NK-92 (cell line): ENCODE measurements at regions not wholly inside any gene's neighbourhood (a gene's known extent, or its start where the extent isn't known, plus 50 kb on each side); places are given as distances from the start of the nearest gene placed in this dataset.

Experiments used
- DNase-seq: peaks from one replicate; lab custom pipeline; 2025; ENCODE audit not compliant: unreplicated experiment; lab: John Stamatoyannopoulos, UW

DNA sequence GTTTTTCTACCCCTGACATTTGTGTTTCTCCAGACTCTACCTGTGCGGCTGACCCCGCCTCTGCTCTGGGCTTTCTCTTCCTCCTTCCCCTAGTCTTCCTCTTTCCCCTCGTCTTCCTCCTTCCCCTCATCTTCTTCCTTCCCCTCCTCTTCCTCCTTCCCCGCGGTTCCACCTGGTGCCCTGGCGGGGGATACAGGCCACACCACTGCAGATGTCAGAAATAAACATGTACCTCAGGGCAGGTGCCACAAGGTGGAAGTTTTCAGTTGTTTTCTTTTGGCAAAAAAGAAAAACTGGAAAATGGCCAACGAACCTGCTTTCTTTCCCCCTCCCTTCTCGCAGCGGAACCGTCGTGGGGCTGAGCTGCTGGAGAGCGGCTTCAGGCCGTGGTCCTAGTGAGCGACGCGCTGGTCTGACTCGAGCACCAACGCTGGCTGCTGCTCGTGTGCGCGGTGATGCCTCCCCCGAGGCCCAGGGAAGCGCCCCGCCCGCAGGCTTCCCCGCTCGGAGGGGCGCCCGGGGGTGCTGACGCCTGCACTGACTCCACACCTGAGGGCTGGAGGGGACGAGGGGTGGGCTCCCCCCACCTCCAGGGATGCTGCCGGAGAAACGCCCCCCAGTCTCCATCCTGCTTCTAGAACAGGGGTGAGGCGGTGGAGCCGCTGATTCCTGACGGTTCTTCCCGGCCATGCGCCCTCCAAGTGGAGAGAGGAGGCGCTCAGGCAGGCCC lies 83.7 kb upstream of the ZNF516 start:
- DNase-seq = no peak

DNA sequence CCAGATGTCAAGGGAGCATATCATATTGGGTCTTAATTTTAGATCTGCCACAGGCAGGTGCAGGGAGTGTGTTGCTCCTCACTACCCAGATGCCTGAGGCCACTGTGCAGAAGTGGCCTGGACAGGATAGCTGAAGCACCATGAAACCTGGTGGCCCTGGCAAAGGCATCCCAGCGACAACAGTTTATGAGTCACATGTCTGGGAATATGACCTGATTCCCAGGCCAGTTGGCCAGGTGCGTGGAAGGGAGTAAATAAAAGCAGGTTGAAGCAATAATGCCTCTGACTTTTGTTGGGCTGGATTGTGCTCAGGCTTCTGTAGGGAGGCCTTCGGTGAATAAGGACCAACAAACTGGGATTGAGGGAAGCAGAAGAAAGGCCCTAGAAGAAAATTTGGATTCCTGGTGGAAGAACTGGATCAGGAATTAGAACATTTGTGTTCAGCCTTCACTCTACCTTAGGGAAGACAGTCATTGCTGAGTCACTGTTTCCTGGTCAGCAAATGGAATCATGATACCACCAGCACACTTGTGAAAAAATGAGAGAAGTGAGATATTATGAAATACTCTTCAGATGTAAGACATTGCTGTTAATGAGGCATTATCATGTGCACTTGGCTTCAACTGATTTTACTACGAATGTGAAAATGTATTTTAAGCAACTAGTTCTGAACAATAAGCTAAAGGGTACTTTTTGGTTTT lies 78.4 kb upstream of the ZNF516 start:
- no peak for DNase-seq

DNA sequence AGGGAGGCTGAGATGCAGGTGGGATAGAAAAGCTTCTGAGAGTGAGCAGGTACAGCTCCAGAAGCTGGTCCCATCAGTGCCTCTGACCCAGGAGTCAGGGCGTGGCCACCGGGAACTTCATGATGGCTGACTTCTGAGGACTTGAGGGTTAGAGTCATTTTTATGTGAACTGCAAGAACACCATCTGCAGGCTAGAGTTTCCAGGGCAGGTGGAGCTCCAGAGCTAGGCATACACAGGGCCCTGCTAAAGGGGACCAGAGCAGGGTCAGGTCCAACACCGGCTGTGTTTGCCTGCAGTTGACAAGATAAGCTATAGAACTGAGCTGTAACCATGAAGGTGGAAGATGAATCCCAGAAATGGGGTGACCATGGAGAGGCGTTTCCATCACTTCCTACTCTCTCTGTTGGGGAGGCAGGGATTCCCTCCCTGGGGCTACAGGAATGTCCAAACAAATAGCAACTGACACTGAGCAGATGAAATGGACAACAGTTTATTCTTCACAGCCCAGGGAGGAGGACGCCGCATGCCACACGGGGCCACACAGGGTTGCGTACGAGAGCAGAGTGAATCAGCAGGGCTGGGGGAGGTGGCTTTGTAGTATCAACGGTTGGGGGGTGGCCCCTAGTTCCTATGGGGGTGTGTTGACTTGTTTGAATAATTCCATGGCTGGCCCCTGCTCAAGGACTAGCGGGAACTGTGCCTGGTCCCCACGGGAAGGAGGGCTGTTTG lies 77.6 kb upstream of the ZNF516 start:
- no peak for DNase-seq

DNA sequence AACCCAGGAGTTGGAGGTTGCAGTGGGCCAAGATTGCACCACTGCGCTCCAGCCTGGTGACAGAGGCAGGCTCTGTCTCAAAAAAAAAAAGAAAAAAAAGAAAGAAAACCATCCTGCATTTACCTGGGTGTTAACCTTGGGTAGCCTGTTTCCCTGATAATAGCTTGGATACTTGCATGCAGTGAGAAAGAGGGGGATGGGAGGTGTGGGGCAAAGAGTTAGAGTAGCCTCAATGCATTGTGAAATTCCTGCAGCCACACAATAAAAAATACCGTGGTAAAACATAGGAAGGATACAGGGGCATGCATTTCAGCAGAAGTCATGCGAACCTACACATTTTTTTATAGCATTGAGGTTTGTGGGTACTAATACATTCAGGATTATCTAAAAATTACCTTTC lies 76.6 kb upstream of the ZNF516 start:
- DNase-seq = no peak

DNA sequence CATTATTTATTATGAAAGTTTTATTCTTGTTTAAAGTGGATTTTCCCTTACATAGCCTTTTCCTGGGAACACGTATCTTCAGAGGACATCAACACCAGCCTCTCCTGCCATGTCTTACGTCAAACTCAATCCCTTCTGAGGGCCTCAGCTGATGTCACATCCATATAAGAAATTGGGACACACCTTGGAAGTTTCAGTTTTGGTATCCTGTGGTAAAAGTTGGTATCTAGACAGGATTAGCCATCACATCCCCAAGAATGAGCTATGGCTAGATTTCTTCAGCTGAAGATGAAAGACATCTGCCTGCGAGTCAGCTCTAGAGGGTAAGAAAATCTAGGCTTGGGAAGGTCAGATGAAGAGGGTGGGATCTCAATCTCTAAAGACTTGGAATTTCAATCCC lies 75.8 kb upstream of the ZNF516 start:
- DNase-seq = no peak

DNA sequence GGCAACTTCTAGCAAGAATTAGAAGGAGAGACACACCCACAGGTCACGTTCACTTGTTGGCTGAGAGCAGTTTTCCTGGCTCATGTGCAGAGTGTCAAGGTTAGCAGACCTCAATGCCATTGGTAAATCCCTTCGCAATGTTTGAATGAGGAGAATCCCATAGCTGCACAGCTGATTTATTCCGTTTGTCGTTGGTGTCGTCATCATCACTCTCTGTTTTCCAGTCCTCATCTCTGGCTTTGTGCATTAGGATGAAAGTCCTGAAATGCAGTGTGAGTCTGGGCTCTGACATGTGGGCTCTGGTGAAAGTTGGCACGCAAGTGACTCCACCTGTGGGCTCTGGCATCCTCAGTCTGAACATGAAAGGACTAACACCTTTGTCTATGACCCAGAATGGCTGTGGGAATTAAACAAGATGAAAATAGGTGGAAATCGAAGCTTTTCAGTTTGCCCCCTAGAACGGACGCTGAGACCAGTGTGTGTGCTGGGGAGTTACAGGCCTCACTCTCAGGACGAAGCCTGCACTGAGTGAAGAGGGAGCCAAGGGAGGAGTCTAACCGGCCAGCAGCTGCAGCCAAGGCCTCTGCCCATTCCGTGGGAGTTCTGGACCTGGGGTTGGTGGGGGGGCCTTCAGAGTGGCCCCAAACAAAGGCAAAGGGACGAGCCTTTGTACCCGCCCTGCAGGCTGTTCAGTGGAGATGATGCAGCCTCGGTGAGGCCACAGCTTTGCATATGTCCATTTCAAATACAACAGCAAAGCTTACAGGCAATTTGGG lies 74.8 kb upstream of the ZNF516 start:
- no peak for DNase-seq

DNA sequence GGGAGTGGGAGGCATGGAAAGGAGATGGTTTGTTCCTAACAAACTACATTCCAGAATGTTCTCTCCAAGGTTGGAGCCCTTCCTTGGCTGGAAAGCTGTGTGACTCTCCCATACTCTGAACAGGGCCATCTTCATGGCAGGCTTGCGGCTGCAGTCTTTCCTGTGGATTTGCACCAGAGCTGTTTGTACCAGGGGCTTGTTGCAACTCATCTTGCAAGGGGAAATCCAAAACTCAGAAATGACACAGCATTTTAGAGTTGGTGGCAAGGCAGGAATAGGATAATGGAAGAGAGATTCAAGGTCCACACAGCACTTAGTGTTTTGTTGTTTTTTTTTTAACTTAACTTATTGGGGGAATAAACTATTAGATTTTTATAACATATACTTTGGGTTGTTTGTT lies 73.7 kb upstream of the ZNF516 start:
- DNase-seq = no peak

DNA sequence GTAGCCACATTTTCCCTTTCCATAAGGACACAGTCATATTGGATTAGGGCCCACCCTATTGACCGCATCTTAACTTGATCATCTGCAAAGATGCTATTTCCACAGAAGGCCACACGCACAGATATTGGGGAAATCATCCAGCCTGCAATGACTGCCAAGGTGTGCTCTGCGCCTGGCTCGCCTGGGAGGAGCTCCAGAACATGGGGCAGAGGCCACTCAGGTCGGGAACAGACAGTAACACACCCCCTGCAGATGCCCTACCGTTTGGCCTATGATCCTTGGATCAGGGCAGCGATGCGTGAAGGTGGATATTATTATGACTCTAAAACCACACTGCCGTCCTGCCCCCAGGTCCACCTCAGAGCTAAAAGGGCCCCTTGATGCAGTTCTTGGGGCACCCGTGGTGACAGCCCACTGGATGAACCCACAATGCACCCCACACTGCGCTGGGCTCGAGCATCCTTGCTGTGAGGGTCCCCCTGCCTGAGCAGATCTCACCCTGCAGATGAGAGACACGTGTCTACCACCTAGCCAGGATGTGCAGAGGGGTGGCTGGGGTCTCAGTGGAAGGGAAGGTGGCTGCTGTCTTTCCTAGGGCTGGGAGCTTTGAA lies 72.9 kb upstream of the ZNF516 start:
- DNase-seq = no peak

DNA sequence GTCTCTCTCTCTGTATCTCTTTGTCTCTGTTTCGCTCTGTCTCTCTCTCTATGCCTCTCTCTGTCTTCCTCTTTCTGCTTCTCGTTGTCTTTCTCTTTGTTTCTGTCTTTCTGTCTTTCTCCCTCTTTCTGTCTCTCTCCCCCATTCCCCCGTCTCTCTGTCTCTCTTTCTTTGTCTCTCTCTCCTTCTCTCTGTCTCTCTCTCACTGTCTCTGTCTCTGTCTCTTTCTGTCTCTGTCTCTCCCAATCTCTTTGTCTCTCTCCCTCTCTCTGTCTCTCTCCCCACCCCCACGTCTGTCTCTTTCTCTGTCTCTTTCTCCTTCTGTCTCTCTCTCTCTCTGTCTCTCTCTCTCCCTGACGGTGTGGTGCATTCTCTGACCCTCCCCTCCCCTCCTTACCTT lies 71.9 kb upstream of the ZNF516 start:
- no peak for DNase-seq

DNA sequence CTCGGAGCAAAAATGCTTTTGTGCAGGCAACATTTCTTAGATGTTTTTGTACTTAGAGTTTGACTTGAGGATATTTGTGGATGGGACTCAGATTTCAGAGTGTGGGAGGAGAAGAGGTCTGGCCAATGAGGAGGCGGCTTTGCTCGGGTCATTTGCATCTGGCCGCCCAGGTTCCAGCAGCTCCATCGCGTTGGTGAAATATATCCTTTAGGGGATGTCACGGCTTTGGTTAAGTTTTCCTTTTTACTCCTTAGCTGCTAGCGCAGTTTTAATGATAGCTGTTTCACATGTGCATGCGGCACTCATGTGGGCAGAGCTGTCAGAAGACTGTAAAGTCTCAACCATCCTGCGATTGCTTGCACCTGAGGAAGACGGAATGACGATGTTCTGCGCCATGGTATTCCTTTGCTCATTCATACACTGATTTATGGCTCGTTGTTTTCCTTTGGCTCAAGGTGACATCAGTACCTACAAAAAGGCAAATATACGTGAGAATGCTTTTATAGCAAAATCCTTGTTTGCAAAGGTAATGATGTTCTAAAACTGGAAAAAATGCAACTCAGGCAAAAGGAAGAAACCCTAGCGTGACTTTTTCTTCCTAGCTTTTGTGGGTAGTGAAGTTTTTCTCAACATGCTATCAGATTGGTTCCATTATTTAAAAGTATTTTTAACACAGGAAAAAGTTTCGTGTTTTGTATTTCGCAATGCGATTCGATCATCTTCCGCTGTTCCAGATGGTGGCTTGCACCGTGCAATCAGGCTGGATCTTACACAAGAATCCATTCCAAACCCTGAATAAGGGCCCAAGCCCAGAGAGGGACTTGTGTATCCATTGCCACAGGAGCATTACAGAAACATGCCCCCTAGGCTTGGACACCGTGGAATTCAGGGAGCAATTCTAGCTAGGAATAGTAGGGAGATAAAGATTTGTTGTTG lies 70.5 kb upstream of the ZNF516 start:
- DNase-seq = no peak

DNA sequence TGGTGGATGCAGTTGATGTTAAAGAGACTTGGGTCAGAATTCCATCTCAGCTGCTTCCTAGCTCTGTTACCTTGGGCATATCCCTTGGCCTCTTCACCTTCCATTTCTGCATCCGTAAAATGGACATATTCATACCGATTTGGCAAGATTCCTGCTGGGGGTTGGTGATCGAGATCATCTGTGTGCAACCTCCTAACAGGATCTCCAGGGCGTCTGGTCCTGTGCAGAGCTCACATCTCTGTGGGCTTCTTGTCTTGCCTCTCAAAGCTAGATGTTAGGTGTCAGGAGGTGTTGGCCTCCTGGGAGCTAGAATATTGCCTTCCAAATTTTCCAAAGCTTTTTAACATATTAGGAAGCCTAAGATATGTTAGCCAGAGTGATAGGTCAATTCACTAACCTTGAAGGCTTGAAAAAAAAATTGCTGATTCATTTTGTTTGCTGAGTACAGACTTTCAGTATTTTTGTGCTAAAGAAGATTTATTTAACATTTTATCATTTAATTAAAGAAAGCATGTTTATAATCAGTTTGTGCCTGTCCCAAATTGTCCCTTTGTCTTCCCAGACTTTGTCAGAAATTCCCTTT lies 69.7 kb upstream of the ZNF516 start:
- DNase-seq = no peak

DNA sequence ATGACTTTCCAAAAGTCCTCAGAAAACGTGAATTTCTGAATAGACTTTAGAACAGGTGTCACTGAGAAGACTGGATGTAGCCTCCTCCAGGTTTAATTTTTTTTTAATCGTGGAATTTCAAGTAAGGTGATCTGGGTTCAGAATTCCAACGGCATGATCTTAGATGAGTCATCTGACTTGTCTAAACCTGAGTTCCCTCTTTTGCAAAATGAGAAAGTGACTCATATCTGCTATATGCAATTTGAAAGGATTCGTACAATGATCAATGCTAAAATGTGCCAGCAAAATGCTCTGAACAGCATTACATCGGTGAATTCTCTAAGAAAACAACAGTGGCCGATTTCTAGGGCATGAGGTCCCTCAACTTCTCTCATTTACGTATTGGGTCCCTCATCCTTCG lies 69.1 kb upstream of the ZNF516 start:
- DNase-seq = no peak

DNA sequence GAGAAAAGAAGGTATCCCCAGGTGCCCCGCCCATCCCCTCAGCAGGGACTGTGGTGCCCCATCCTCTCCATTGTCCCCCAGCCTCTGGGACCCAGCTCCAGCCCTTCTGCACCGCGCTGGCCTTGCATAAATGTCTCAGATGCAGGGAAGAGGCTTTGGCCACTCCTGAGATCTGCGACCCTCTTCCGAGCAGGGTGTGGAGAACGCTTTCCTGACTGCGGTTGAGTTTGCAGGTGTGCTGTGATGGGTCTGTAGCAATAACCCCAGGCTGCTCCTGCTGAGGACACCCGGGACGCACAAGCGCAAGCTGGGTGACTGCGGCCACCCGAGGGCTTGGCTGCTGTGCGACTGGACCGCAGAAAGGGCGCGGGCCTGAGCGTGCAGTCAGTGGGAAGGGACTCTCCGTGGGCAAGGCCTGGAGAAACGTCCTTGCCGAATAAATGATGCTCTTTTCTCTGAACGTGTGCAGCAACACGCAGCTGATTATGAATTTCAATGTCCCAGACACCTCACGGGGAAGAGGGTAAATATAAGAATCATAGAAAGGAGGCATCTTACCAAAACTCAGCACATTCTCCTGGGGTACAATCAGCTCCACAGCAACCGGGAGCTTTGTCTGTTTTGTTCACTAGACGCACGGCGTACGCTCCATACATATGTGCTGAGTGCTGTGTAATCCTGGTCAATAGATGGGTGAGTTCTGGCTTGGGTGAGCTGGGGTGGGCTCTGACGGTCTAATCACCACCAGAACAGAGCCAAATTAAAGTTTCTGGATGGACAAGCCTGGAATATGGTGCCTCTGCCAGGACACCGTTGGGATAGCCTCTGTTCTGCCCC lies 67.5 kb upstream of the ZNF516 start:
- DNase-seq = no peak

DNA sequence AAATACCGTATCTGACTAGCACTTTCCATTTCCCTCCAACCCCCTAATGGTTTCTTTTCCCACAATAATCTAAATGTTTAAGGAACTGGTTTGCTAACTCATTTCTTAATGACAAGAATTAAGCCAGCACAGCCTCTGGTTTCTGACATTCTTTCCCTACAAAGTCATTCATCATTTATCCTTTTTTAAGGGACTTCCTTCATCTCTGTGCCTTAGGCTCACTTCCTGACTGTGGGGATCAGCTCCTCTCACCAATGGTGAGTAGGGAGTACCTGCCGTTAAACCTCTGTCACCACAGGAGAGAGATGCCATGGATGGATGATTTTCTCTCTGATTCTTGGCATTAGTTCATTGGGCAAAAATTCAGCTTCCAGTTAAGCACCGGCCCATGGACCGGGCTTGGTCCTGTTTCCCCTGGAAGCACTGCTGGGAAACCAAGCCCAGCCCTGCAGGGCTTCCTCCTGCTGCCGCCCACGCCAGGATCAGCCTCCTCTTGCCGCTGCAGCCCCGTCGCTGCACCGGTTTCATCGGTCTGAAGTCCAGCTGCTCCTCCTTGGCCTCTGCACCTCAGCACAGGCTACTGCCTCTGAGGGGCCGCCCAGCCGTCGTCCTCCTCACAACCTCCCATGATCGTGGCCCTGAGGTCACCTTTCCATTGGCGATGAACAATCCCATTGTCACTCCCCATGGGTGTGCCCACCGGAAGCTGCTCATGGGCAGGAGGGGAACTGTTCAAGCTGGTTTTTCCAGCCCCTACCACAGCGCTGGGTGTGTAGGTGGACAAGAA lies 64.0 kb upstream of the ZNF516 start:
- DNase-seq = no peak

DNA sequence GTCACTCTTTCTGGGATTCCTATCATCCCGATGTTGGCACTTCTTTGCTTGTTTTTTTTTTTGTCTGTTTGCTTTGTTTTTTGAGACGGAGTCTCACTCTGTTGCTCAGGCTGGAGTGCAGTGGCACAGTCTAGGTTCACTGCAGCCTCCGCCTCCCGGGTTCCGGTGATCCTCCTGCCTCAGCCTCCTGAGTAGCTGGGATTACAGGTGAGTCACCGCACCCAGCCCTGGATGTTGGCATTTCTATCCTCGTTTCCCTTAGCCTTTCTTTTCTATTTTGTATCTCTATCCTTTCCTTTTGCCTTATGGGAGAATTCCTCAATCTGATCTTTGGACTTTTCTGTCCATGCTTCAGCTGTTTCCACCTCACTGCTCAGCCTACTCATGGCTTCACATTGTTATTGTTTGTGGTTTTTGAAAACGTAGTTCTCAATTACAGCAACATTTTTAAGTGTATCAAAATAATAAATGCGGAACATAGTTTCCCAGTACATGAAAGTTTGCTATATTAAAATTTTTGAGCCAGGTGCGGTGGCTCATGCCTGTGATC lies 62.1 kb upstream of the ZNF516 start:
- DNase-seq = no peak

DNA sequence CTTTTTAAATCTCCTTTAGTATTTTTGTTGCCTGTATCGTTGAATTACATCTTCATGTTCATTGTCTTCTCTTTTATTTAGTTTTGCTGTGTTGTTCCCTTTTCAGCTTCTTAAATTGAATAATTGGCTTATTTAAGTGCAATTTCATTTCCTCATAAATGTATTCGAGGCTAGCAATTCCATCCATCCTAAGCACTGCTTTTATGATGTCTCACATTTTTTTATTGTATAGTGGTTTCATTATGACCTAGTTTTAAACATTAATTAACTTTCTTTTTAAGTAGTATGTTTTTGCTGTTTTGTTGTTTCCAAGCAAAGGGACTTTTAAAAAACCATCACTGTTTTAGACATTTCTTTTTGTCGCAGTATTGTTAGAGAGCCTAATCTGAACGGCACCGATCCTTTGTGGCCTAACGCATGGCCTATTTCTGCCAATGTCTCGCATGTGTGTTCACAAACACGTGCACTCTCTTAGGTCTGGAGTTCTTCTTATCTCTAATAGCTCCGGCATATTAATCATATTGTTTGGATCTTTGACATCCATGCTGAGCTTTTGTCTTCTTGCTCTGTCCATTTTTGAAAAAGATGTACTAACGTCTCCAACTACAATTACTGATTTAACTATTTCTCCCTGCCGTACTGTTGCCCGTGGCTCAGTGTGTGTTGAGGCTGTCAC lies 59.6 kb upstream of the ZNF516 start:
- DNase-seq = no peak
